ENCODE measurements at regions not wholly inside any gene's neighbourhood (a gene's known extent, or its start where the extent isn't known, plus 50 kb on each side); places are given as distances from the start of the nearest gene placed in this dataset.

DNA sequence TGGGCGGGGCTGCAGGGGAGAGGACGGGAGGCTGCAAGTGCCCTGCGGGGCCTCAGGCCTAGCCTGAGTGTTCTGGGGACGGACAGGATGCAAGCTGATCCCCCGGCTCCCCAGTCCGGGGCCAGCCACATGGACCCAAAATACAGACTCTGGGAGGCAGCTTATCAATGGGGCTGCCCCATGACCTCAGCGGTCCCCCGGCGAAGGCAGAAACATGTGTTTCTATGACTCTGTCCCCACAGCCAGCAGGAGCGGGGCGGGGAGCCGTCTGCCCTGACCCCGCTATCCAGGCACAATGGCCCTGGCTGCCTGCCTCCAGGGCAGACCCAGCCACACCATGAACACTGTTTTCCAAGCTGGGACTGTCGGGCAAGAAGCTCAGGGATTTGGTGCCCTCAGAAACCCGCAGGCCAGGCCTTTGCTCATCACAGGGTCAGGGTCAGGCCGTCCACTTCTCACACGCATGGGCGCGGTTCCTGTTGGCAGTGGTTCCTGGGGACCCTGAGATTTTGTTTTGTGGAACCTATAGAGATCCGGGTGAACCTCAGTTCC is 75.0 kb downstream of the RFLNA start:
- TF ChIP-seq, protein P1, sequence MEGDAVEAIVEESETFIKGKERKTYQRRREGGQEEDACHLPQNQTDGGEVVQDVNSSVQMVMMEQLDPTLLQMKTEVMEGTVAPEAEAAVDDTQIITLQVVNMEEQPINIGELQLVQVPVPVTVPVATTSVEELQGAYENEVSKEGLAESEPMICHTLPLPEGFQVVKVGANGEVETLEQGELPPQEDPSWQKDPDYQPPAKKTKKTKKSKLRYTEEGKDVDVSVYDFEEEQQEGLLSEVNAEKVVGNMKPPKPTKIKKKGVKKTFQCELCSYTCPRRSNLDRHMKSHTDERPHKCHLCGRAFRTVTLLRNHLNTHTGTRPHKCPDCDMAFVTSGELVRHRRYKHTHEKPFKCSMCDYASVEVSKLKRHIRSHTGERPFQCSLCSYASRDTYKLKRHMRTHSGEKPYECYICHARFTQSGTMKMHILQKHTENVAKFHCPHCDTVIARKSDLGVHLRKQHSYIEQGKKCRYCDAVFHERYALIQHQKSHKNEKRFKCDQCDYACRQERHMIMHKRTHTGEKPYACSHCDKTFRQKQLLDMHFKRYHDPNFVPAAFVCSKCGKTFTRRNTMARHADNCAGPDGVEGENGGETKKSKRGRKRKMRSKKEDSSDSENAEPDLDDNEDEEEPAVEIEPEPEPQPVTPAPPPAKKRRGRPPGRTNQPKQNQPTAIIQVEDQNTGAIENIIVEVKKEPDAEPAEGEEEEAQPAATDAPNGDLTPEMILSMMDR (IDR thresholded peaks at IDR 0.05; ENCODE audit: low read depth, low read length) = no peak
- no peak for DNase-seq (ENCODE audit: extremely low read depth, low read depth)

DNA sequence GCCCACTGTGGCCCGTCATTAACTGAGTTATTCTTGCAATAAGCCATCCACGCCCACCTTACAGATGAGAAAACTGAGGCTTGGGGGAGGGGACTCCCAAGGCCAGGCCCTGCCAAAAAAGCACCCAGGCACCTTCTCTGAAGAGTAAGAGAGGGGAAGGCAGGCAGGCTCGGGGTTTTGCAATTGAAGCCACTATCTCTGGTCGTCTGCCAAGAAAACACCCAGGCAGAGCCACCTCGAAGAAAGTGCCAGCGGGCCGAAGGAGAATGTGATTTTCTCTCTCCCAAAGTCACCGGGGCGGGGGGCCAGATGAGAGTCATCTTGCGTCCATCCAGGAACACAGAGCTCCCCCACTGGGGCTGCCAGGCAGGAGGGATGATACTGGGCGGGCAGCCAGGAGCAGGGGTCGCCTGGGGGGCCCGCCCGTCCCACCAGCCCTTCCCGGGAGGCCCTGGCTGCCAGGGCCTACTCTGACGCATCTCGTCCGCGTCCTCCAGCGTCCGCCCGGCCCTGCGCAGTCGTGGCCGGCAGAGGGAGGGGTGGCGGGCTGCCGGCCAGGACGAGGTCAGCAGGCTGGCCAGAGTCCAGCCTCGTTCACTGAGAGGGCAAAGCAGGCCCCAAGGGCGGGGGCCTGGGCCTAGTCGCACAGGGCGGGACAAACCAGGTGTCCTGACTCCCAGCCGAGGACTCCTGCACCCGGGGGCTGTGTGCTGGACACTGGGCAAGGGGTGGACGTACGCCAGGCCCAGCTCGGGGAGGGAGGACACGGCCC is 74.3 kb downstream of the RFLNA start:
- DNase-seq (ENCODE audit: extremely low read depth, low read depth) = peak; percentile 85
- TF ChIP-seq, protein P1 (IDR thresholded peaks at IDR 0.05; ENCODE audit: low read depth, low read length) = peak; percentile 50

DNA sequence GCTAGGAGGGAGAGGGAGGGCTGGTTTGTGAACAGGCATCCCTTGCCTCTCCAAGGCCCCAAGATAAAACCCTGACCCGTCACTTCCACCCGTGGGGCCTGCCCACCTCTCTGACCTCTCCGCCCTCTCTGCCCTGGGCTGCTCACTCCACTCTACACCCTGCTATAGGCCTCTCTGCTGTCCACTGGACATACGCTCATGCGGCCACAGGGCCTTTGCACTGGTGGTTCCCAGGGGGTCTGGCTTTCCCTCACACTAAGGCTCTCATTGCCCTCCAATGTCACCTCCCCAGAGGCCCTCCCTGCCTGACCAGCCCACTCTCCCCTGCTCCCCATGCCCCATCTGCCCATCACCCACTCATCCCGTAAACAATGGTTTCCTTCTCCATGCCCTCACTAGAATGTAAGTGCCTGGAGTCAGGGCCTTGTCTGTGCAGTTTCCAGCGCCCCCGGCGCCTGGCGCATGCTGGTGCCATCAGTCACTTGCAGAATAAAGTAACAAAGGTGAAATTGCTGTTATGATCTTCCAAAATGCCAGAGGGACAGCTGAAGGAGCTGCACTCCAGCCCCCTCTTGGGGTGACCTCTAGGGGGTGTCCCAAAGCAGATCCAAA is 73.6 kb downstream of the RFLNA start:
- TF ChIP-seq, protein P1 (IDR thresholded peaks at IDR 0.05; ENCODE audit: low read depth, low read length) = peak; percentile 6
- DNase-seq (ENCODE audit: extremely low read depth, low read depth) = no peak

DNA sequence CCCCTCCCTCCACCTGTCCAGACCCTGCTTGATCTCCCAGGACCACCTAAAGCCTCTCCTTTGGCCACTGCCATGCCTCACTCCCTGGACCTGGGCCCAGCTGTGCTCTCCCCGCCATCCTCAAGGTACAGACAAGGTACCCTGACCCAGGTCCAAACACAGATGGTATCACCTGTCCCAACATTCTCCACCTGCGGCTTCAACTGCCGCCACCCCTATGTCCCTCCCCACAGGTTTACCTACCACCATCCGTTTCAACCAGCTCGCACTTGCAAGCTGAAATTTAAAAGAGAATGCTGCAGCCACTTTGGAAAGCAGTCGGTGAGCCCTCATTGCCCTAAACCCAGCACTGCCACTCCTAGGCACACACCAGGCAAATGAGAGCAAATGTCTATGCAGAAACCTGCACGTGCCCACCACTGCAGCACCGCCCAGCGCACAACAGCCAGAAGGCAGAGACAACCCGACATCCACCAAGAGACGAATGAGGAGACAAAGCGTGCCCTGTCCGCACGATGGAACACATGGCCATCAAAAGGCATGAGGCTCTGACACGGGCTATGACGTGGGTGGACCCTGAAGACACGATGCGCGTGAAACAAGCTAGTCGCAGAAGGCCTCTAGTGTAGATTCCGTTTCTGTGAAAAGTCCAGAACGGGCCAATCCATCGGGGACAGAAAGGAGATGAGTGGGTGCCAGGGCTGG is 71.0 kb downstream of the RFLNA start:
- TF ChIP-seq, protein P1 (IDR thresholded peaks at IDR 0.05; ENCODE audit: low read depth, low read length) = no peak
- DNase-seq (ENCODE audit: extremely low read depth, low read depth) = no peak
